ENCODE measurements at regions not wholly inside any gene's neighbourhood (a gene's known extent, or its start where the extent isn't known, plus 50 kb on each side); places are given as distances from the start of the nearest gene placed in this dataset.

DNA sequence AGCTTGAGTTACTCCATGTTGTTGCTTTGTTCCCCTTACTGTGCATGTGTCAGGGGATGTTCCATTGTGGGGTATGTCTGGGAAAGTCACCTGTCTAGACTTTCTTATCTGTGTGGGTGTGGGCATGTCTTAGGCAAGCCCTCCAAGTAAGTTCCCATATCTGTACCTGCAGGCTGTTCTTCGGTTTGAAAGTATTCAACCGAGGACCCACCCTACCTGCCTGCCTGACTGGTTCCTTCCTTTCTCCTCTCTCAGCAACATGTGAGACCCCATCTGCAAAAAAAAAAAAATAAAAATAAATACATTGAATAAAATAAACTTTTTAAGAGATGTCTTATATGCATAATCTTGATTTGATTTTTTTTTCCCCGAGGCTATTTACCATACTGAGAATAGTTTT, 622.7 kb downstream of the TDRD15 start:
- Histone ChIP-seq H3K27ac (no peak overlapping the region), H3K9me3 (no peaks in the 10 kb centered on the region), H3K27me3 (ENCODE audit: insufficient read depth in 3 of 3, low read length in 2 of 3) (no peaks in the 10 kb centered on the region), H3K4me1 (no peaks in the 10 kb centered on the region), H3K4me3 (no peak overlapping the region), H3K36me3 (ENCODE audit: insufficient read depth in 1 of 2, low read depth in 1 of 2) (no peaks in the 10 kb centered on the region)
- 88 to 98% (median 90%) methylated on average over 3 of the region's 3 CpGs for WGBS, 3 donors
- ATAC-seq (no peak), DNase-seq (no peak)
- intact Hi-C loops (cut with DNase I) = no loop called here
- TF ChIP-seq, protein P1, sequence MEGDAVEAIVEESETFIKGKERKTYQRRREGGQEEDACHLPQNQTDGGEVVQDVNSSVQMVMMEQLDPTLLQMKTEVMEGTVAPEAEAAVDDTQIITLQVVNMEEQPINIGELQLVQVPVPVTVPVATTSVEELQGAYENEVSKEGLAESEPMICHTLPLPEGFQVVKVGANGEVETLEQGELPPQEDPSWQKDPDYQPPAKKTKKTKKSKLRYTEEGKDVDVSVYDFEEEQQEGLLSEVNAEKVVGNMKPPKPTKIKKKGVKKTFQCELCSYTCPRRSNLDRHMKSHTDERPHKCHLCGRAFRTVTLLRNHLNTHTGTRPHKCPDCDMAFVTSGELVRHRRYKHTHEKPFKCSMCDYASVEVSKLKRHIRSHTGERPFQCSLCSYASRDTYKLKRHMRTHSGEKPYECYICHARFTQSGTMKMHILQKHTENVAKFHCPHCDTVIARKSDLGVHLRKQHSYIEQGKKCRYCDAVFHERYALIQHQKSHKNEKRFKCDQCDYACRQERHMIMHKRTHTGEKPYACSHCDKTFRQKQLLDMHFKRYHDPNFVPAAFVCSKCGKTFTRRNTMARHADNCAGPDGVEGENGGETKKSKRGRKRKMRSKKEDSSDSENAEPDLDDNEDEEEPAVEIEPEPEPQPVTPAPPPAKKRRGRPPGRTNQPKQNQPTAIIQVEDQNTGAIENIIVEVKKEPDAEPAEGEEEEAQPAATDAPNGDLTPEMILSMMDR (IDR thresholded peaks at IDR 0.05) = no peak

DNA sequence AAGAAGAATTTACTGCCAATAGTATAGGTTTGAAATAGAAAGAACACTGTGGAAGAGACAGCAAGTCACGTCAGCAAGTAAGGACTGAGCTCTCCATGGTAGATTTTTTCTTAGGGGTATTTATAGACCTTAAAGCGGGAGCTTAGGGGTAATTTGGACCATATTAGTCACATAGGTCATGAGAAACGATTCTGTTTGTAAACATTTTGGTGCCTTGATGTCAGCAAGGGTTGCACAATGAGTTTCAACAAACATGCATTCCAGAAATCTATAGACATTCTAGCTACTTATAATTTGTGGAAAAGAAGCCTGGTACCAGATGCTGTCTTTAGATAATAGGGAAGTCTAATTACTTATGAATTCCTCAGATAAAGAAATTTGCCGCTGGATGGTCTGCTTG, 624.7 kb downstream of the TDRD15 start:
- no peak for ATAC-seq
- intact Hi-C loops (cut with DNase I) = no loop called here
- no peak for DNase-seq
- 61 to 67% (median 64%) methylated on average over 4 of the region's 4 CpGs for WGBS, 3 donors
- Histone ChIP-seq H3K4me1 (no peaks in the 10 kb centered on the region), H3K27ac (no peak overlapping the region), H3K36me3 (ENCODE audit: insufficient read depth in 1 of 2, low read depth in 1 of 2) (no peaks in the 10 kb centered on the region), H3K9me3 (no peaks in the 10 kb centered on the region), H3K4me3 (no peak overlapping the region), H3K27me3 (ENCODE audit: insufficient read depth in 3 of 3, low read length in 2 of 3) (no peaks in the 10 kb centered on the region)
- TF ChIP-seq, protein P1 (IDR thresholded peaks at IDR 0.05) = no peak

- H3K4me3 ChIP-seq = no peak overlapping the region
- ATAC-seq (no peak), DNase-seq (no peak)
Measured at GRCh38 chr2:21754164-21754788, 630.5 kb downstream of the TDRD15 start.

GRCh38 chr2:21757805-21758430, 634.1 kb downstream of the TDRD15 start:
- Histone ChIP-seq H3K9me3 (no peaks in the 10 kb centered on the region), H3K4me1 (no peaks in the 10 kb centered on the region), H3K27ac (no peak overlapping the region), H3K36me3 (ENCODE audit: insufficient read depth in 1 of 2, low read depth in 1 of 2) (no peaks in the 10 kb centered on the region), H3K4me3 (no peak overlapping the region), H3K27me3 (ENCODE audit: insufficient read depth in 3 of 3, low read length in 2 of 3) (no peaks in the 10 kb centered on the region)
- intact Hi-C loops (cut with DNase I) = no loop called here
- no peak for DNase-seq
- ATAC-seq = no peak
- TF ChIP-seq, protein P1 (IDR thresholded peaks at IDR 0.05) = no peak
- 24 to 41% (median 26%) methylated on average over 11 of the region's 11 CpGs for WGBS, 3 donors

More at GRCh38 chr2:21754164-21754788, 630.5 kb downstream of the TDRD15 start:
- WGBS, 3 donors = 61 to 70% (median 61%) methylated on average over 5 of the region's 5 CpGs
- no peaks in the 10 kb centered on the region for H3K36me3 ChIP-seq (ENCODE audit: insufficient read depth in 1 of 2, low read depth in 1 of 2)
- H3K27me3 ChIP-seq (ENCODE audit: insufficient read depth in 3 of 3, low read length in 2 of 3) = no peaks in the 10 kb centered on the region
- no peaks in the 10 kb centered on the region for H3K9me3 ChIP-seq
- H3K27ac ChIP-seq = no peak overlapping the region
- TF ChIP-seq, protein P1 (IDR thresholded peaks at IDR 0.05) = no peak
- intact Hi-C loops (cut with DNase I) = no loop called here
- H3K4me1 ChIP-seq = no peaks in the 10 kb centered on the region

- TF ChIP-seq, protein P1 (IDR thresholded peaks at IDR 0.05) = no peak
- Histone ChIP-seq H3K4me1 (no peaks in the 10 kb centered on the region), H3K27ac (no peak overlapping the region), H3K4me3 (no peak overlapping the region), H3K9me3 (no peaks in the 10 kb centered on the region), H3K27me3 (ENCODE audit: insufficient read depth in 3 of 3, low read length in 2 of 3) (no peaks in the 10 kb centered on the region), H3K36me3 (ENCODE audit: insufficient read depth in 1 of 2, low read depth in 1 of 2) (no peaks in the 10 kb centered on the region)
- intact Hi-C loops (cut with DNase I) = no loop called here
- DNase-seq = no peak
- ATAC-seq = no peak
Measured at GRCh38 chr2:21759819-21760218, 636.1 kb downstream of the TDRD15 start.

All from psoas muscle (tissue), 7 donors.